NCI-H1694 (cell line): ENCODE measurements at regions not wholly inside any gene's neighbourhood (a gene's known extent, or its start where the extent isn't known, plus 50 kb on each side); places are given as distances from the start of the nearest gene placed in this dataset.

ENCODE experiments used
- DNase-seq: peaks from one replicate; lab custom pipeline; 2025; lab: John Stamatoyannopoulos, UW

GRCh38 chr4:124219389-124219788, 493.1 kb downstream of the ANKRD50 start:
- no peak for DNase-seq

DNA sequence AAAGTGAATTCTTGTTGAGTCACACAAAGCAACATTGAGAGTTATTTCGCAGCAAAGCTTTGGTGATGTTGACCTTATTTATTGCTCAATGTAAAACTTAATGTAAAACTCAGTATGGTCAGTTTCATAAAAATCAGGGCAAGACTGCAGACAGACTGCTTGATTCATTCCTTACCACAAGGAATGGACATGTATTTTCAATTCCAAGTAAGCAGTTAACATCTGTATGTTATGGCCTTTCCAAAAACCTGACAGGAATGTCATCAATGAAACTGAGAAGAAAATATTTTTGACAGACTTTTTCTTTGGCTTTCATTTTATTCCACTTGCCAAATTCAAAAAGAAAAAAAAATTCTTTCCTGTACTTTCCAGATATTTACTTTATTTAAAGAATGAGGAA, 488.3 kb downstream of the ANKRD50 start:
- no peak for DNase-seq

- no peak for DNase-seq
These were observed 484.6 kb downstream of the ANKRD50 start for GRCh38 chr4:124227981-124228380.

GRCh38 chr4:124230268-124230667, 482.3 kb downstream of the ANKRD50 start:
- DNase-seq = no peak

DNA sequence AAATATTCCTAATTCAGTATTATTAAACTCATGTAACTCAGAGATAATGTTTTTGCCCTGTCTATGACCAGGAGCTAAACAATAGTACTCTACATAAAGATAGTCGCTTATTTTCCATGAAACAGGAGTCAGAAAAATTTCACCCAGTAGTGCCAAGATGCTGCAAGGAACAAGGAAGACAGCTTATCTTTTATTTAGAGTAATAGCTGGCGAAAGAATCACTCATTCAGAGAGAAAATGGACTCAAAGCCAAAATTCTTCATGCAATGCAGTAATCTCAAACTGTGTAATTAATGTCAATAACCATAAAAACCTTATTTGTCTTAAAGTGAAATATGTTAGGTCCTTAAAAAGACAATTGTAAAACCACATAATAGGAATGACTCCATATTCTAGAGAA, 477.8 kb downstream of the ANKRD50 start:
- DNase-seq = no peak

GRCh38 chr4:124243671-124244366, 468.7 kb downstream of the ANKRD50 start:
- no peak for DNase-seq

- no peak for DNase-seq
These were observed 459.5 kb downstream of the ANKRD50 start for GRCh38 chr4:124253080-124253479.

- peak; percentile 55 for DNase-seq
These were observed 450.0 kb downstream of the ANKRD50 start for GRCh38 chr4:124262211-124263179.

- no peak for DNase-seq
These were observed 446.8 kb downstream of the ANKRD50 start for GRCh38 chr4:124265701-124266100.

DNA sequence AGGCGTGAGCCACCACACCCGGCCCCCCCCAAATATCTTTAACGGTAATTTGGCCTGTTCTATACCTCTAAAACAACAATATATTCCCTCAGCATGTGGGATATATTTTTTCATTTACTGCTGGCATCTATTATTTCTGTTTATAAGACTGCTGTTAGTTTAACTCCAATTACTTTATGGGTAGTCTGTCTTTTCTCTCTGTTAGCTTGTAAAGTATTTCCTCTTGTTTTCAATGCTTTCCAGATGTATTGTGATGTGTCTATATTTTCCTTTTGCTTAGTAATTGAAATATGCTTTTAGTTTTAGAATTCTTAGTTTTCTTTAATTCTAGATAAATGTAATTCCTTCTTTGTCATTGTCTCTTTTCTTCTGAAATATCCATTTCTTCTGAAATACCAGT, 445.8 kb downstream of the ANKRD50 start:
- no peak for DNase-seq

GRCh38 chr4:124276461-124276860, 436.1 kb downstream of the ANKRD50 start:
- DNase-seq = no peak

DNA sequence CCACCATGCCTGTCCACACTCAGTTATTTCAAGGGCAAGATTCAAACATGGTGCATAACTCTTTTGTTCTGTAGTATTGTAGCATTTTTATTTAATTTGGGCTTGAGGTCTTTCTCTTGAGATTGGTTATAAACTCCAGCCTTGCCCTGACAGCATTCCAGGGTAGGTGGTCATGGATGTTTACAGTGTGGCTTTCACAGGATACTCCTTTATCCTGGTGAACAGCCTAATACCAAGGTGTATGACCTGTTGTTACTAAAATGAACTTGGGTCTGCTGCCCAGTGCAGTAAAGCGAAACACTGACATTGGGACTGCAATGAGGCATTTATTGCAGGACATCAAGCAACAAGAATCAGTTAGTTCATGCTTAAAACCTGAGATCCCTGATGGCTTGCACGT, 434.8 kb downstream of the ANKRD50 start:
- DNase-seq = no peak

DNA sequence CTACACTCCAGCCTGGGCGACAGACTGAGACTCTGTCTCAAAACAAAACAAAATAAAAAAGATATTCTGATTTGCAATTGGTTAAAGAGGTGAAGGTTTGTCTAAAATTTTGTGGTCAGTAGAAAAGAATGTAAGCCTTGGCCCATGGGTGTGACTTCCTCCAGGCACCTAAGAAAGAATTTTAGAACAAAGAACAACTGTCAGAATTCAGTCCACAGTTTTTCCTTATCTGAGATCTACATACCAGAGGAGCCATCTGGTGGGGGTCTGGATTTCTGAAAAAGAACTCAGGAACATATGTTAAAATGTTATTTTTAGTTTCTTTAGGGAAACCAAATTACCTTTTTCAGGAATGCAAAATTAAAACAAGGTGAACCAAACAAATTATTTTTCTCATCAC, 434.1 kb downstream of the ANKRD50 start:
- no peak for DNase-seq

DNA sequence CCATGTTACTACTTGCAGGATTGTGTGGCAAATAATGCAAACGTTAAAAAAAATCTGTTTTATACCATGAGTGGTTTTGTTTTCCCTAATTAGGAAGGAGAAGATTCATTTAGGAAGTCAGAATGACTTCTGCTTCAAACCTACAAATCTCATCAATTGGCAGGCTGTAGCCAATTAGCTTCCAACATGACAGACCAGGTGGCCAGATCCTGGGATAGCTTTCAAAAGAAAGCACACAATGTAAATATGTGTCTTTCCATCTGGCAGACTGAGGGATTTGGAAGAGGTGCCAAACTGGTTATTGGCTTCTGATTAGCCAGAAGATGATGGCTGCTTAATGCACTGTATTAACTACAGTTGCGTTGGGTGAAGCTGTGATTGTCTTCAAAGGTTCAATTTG, 432.8 kb downstream of the ANKRD50 start:
- DNase-seq = peak; percentile 2

DNA sequence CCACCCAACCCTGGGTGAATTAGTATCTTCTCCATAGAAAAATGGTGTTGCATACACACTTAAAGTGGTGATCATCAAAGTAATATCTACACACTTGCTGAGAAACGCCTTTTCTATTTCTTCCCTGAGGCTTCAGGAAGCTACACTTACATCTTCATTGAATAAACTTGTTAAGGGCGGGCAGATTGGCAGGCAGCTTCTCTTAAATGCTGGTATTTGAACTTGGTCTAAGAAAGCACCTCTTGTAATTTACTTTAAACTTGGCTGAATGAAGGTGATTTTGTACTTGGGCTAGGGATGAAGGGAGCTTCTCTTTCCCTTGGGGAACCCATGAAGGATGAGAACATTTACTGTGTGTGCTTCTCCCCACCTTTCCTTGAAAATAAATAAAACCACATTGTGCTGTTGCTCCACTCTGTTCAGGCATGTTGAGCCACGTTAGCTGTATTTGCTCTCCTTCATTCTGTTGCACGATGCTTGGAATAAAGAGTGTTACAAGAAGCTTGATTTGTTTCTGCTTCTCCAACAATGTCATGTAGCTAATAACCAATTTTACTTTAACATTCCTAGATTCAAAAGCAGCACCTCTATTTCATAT, 430.1 kb downstream of the ANKRD50 start:
- DNase-seq = no peak

- DNase-seq = no peak
These were observed 423.6 kb downstream of the ANKRD50 start for GRCh38 chr4:124288706-124289486.

DNA sequence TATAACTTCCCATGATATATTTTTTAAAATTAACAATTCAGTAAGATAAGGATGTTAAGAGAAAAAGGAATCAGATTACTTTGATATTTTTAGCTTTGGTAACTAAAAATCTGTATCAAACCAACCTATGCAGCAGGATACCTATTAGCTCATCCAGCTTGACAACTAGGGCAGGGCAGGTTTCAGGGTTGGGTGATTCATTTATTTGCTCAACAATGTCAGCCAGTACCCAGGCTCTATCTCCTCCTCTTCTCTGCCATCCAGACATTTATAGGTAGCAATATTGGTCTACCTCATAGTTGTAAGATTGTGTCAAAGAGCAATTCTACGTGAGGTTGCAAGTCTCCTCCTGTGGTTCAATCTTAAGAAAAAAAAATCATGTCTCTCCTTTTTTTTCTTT, 421.9 kb downstream of the ANKRD50 start:
- no peak for DNase-seq

DNA sequence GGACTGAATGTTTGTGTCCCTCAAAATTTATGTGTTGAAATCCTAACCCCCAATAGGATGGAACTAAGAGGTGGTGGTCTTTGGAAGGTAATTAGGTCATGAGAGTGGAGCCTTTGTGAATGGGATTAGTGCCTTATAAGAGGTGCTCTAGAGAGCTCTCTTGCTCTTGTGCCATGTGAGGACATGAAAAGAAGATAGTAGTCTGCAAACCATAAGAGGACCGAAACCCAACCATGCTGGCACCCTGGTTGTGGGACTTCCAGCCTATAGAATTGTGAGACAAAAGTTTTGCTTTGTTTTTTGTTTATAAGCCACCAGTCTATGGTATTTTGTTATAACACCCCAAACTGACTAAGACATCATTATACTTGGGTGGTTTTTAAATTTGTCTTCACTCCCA, 417.1 kb downstream of the ANKRD50 start:
- DNase-seq = no peak

- no peak for DNase-seq
These were observed 407.6 kb downstream of the ANKRD50 start for GRCh38 chr4:124304941-124305340.

- DNase-seq = no peak
These were observed 406.2 kb downstream of the ANKRD50 start for GRCh38 chr4:124306352-124306751.

DNA sequence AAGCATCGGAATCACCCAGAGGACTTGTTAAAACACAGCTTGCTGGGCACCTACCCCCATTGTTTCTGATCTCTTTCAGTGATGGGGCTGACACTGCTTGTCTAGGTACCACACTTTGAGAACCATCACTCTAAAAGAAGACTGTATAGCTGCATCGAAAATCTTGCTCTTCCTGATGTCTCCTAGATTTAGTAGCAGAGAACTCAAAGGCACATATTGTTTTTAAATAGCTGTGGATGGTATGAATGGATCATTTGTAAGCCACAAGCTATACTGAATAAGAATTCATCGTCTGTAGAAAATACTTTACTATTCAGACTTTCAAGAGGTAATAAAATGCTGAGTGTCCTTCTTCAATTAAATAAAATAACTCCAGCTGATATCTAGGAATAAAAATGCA, 405.4 kb downstream of the ANKRD50 start:
- DNase-seq = no peak

DNA sequence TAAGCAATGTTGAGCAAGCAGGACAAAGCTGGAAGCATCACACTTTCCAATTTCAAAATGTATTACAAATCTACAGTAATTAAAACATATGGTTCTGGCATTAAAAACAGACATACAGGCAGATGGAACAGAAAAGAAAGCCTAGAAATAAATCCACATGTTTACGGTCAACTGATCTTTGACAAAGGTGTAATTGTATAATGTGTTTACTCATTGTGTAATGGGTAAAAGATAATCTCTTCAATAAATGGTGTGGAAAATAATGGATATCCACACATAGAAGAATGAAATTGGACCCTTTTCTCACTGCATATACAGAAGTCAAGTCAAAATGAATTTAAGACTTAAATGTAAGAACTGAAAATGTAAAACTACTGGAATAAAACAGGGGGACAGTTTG, 394.2 kb downstream of the ANKRD50 start:
- DNase-seq = no peak
